ENCODE measurements at regions not wholly inside any gene's neighbourhood (a gene's known extent, or its start where the extent isn't known, plus 50 kb on each side); places are given as distances from the start of the nearest gene placed in this dataset.
"Not testable (repeated sequence)": the region's sequence is repeated elsewhere in the genome, so short reads cannot be mapped to it uniquely, and the experiment has no call there.

DNA sequence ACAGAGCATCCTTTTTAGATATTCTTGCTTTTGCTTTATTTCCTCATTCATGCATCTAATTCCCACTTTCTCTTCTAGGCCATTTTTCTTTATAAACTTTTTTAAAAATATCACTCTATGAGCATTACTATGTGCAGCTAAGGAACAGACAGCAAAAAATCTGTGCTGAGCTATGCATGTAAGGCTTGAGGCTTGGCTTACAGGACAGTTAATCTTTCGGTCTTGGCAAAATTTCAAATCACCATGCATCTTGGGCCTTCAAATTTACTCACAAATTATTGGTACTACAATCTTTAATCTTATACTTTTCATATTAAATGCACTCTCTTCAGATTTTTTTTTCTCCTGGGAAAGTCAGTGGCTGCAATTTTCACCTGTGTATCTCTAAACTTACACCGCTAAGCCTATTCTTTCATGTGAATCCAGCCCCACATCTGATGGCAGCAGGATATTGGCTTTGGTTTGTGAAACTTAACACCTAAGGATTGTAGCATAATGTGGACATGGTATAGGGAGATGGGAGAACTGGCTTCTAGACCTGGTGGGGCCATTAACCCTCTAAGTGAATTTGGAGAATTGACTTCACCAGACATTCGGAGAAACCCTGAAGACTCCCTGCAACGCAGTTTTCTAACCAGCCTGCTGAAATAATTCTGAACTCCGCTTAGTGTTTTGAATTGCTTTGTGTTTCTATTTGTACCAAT lies 278.3 kb downstream of the SPRY1 start:
- peak; percentile 25 for DNase-seq (ENCODE audit: low read depth)

DNA sequence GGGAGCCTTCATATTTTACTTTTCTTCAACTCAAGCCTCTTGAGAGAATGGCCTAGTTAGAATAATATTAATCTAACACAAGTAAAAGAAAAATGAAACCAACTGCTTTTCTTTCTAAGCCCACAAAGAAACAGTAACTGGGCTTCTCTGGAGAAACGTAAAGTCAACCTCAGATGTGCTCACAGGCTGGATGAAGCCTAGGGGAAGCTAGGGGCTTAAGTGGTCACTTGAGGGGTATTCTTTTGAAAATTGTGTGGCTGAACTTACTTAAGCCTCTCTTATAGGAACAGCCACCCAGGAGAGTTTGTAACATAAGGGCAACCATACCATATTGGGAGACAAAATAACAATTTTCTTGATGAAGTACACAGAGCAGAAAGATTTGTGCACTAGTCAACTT lies 279.0 kb downstream of the SPRY1 start:
- DNase-seq (ENCODE audit: low read depth) = no peak

DNA sequence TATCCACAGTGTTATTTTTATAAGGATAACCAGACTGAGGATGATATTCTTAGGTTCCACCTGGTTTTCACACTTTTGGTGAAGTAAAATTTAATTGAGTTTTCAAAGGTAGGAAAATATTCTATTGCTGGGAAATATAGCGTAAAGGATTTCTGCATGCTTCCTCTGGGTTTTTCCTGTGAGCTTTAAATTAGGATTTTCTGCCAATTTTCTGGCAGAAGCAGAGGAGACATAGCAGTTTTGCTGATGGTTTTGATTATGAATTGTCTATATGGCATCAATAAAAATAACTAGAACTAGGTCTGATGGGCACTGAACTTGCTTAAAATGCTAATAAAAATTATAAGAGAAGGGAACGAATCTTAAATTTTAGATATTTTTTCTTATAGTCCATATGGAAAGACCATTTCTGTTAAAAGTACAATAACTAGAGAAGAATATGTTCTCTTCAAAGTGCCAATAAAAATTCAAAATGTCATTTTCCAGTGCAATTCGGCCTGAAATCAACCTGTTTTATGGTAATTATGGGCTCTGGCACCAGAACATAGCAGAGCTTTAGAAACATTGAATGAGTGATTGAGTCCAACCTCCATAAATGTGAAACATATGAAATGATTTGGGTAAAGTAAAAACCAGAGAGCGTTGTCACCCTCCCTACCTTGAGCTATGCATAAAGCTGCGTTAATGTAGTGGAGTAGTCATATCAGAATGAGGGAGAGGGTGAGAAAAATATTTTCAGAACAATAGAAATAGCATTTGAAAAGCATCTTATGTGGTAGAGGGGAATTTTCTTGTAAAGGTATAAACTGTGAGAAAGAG lies 279.7 kb downstream of the SPRY1 start:
- no peak for DNase-seq (ENCODE audit: low read depth)

- DNase-seq (ENCODE audit: low read depth) = no peak
Measured at GRCh38 chr4:123676890-123677229, 280.3 kb downstream of the SPRY1 start.

DNA sequence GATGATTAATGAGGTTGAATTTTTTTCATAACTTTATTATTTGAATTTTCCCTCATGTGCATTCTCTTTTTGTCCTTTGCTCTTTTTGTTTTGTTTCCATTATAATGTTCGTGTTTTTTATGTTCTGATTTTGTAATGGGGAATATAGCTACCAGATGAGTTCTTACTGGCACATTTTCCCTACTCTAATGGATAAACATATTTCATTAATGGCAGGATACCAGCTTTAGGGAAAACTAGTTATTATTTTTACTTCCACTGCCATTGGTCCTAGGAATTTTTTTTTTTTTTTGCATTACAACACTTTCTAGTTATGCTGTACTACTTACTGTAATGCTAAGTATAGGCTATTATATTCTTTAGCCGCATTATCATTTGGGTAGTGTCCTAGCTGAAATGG lies 286.3 kb downstream of the SPRY1 start:
- DNase-seq (ENCODE audit: low read depth) = no peak

GRCh38 chr4:123684937-123685336 lies 288.3 kb downstream of the SPRY1 start:
- DNase-seq (ENCODE audit: low read depth) = not testable (repeated sequence)

- DNase-seq (ENCODE audit: low read depth) = not testable (repeated sequence)
Measured at GRCh38 chr4:123695531-123695930, 298.9 kb downstream of the SPRY1 start.

GRCh38 chr4:123696687-123697086 lies 300.1 kb downstream of the SPRY1 start:
- no peak for DNase-seq (ENCODE audit: low read depth)

- no peak for DNase-seq (ENCODE audit: low read depth)
Measured at GRCh38 chr4:123698556-123698955, 302.0 kb downstream of the SPRY1 start.

DNA sequence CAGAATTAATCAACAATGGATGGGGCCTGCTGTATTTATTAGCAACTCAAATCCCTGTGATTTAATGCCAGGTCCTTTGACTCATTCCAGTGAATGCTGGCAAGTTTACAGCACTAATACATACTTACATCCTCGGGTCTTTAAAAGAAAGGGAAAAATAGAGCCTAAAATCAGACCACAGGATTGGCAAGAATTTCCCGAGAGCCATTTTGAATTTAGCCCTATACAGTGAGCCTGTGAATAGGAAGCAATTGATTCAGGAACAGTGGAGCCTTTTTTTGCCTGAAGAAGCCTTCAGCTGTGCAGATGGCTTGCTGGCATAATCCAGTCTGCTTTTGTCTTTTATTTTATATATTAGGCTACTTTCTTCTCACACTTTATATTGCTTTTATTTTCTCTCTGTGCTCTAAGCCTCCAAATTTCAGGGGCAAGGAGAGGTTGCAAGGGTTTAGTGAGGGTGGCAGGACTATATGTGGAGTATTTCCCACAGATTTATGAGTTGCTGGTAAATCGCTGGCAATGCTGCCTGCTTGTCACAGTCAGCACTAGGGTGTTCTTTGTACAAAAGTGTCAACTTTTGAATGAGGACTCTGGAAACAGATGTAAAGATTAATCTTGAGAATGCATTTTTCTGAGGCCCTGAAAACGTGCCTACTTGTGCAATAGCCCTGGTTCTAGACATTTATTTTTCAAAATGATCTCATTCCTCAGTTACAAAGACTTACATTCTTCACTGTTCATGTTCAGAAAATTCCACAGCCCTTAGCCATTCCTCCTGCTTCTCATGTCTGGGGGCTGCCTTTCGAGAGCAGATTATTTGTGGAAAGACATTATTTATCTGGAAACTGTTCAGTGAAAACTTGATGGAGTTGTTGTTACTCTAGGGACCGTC lies 303.5 kb downstream of the SPRY1 start:
- DNase-seq (ENCODE audit: low read depth) = peak; percentile 57

DNA sequence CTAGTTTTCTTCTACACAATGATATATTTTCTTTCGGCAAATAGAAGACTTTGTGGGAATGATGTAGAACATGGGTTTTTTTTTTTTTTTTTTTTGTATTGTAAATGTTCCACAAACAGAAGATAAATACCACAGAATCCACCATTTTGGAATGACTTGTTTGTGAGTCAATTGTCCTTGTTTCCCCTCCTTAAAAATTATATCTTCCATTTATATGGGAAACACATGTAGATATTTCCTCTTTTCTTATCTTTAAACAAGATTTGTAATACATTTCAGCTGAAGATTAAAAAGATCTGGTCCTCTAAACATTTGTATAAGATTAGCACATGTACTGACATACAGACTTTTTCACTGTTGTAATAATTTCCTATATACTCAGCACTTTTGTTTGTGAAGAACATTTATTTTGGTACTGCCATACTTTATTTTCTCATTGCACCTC lies 304.6 kb downstream of the SPRY1 start:
- no peak for DNase-seq (ENCODE audit: low read depth)

GRCh38 chr4:123705419-123705818 lies 308.8 kb downstream of the SPRY1 start:
- no peak for DNase-seq (ENCODE audit: low read depth)

DNA sequence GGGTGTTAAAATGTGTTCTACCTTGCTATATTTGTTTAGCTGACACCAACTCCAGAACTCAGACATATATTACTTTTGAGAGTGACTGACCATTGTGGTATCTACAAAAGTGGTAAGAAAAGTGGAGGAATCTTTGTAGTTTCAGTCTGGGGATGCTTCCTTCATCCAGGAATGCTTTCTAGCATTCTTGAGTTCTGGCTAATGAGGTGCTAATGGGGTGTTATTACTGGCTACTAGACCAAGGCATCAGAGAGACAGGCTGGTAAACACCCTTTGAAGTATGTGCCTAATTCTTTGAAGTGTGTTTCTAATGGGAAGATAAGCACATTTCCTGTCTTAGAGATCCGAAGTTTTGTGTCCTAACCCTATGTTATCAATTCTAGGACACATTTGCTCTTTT lies 310.4 kb downstream of the SPRY1 start:
- no peak for DNase-seq (ENCODE audit: low read depth)

- DNase-seq (ENCODE audit: low read depth) = no peak
Measured at GRCh38 chr4:123708902-123709301, 312.3 kb downstream of the SPRY1 start.

DNA sequence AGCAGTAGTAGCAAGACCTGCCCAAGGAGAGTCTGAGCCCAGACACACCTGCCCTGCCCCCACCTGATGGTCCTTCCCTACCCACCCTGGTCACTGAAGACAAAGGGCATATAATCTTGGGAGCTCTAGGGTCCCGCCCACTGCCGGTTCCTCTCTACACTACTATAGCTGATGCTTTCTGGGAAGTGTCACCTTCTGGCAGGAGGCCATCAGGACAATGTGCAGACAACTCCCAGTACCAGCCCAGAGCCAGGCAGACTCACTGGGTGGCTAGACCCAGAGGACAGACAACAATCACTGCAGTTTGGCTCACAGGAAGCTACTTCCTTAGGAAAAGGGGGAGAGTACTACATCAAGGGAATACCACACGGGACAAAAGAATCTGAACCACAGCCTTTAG lies 312.7 kb downstream of the SPRY1 start:
- DNase-seq (ENCODE audit: low read depth) = no peak

- no peak for DNase-seq (ENCODE audit: low read depth)
Measured at GRCh38 chr4:123731035-123731434, 334.4 kb downstream of the SPRY1 start.

GRCh38 chr4:123737156-123737555 lies 340.6 kb downstream of the SPRY1 start:
- no peak for DNase-seq (ENCODE audit: low read depth)

GRCh38 chr4:123739806-123740205 lies 343.2 kb downstream of the SPRY1 start:
- DNase-seq (ENCODE audit: low read depth) = no peak

DNA sequence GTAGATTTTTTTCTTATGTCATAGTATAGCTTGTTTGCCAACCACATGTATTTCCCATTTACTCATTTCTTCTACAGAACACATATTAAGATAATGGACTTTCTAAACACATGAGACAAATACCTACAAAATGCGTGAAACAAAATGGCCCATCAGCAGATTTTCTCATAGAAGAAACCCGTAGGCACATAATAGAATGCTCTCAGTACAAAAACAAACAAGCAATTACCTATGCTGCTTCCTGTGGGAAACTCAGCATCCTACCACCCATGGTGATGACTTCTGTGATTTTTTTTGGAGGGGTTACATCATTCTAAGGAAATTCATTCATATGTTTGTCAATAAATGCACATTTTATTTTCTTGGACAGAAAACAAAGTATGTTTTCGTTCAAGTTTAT lies 343.6 kb downstream of the SPRY1 start:
- no peak for DNase-seq (ENCODE audit: low read depth)

DNA sequence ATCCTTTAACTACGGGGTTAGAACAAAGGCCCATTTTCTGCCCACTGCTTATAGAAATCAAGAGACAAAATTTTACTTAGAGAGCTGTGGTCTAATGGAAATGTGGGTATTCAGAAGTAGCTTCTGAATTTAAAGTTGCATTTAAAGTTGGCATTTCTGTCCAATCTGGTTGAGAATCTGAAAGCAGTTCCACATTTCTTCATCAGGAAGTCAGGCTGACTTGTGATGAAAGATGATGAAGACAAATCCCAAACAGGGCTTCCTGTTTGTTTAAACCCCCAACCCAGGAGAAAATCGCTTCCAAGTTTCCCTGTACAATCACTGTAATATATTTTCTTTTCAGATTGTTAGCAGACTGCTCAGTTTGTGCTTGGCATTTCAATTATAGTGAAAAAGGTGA lies 345.3 kb downstream of the SPRY1 start:
- no peak for DNase-seq (ENCODE audit: low read depth)

DNA sequence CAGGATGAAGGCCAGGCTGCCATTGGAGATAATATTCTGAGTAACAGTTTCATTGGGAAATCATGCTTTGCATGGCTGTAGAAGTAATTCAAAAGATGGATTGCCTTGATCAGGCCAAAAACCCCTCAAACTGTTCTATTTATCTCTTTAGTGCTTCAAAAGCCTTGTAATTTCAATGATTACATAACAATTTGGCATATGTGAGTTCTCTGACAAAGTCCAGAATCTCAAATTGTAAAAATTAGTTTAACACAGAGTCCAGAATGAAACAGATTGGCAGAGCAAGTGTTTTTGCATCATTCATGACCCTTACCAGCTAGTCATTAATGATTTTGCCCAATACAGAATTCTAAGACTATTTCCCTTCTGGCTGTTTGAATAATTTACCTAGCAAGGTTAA lies 347.3 kb downstream of the SPRY1 start:
- DNase-seq (ENCODE audit: low read depth) = no peak

- no peak for DNase-seq (ENCODE audit: low read depth)
Measured at GRCh38 chr4:123744664-123745290, 348.2 kb downstream of the SPRY1 start.

Data from forelimb muscle (tissue), 1 donor.